HUES6 (cell line): ENCODE measurements at regions not wholly inside any gene's neighbourhood (a gene's known extent, or its start where the extent isn't known, plus 50 kb on each side); places are given as distances from the start of the nearest gene placed in this dataset.

Source experiments
- H3K27ac ChIP-seq: 2 replicates; pipeline ENCODE4 v1.7.0; 2013; ENCODE audit warnings: low read depth, mild to moderate bottlenecking, low read length, inconsistent platforms
- H3K27me3 ChIP-seq: 2 replicates; pipeline ENCODE4 v1.6.1; 2013; ENCODE audit warnings: low read length; ENCODE audit not compliant: control insufficient read depth, insufficient read depth
- H3K36me3 ChIP-seq: 2 replicates; pipeline ENCODE4 v1.6.1; 2013; ENCODE audit warnings: low read length; ENCODE audit not compliant: control insufficient read depth, insufficient read depth
- H3K4me1 ChIP-seq: 2 replicates; pipeline ENCODE4 v1.6.1; 2013; ENCODE audit warnings: low read length; ENCODE audit not compliant: control insufficient read depth, insufficient read depth
- H3K4me3 ChIP-seq: 2 replicates; pipeline ENCODE4 v1.5.1; 2013; ENCODE audit warnings: low read depth, low read length
- H3K9ac ChIP-seq: one replicate; pipeline ENCODE4 v1.6.1; 2013; ENCODE audit warnings: mild to moderate bottlenecking, low read length
- H3K9me3 ChIP-seq: 2 replicates; pipeline ENCODE4 v1.6.1; 2013; ENCODE audit warnings: low read depth, low read length; ENCODE audit not compliant: control insufficient read depth, insufficient read depth

DNA sequence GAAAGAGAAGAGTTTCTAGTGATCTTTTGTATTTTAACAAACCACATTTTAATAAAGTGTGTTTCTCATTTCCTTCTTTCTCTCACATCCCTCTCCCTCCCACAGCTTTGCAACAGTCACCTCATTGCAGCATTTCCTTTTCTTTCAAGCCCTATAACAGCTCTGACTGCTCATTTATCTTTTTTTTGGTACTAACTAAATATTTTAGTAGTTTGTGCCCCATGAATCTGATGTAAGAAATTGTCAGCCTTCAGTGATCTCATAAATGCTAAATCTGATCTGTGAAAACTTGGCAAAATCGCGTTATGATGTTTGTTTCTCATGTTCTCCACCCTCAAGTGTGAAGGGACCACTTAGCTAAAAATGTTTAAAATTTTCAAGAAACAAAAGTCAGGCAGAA, 258.5 kb upstream of the SLIT2 start:
- Histone ChIP-seq H3K36me3 (no peaks in the 10 kb centered on the region), H3K9me3 (no peaks in the 10 kb centered on the region), H3K27ac (no peak overlapping the region), H3K27me3 (no peaks in the 10 kb centered on the region), H3K4me1 (no peaks in the 10 kb centered on the region), H3K4me3 (no peak overlapping the region), H3K9ac (no peak overlapping the region)

DNA sequence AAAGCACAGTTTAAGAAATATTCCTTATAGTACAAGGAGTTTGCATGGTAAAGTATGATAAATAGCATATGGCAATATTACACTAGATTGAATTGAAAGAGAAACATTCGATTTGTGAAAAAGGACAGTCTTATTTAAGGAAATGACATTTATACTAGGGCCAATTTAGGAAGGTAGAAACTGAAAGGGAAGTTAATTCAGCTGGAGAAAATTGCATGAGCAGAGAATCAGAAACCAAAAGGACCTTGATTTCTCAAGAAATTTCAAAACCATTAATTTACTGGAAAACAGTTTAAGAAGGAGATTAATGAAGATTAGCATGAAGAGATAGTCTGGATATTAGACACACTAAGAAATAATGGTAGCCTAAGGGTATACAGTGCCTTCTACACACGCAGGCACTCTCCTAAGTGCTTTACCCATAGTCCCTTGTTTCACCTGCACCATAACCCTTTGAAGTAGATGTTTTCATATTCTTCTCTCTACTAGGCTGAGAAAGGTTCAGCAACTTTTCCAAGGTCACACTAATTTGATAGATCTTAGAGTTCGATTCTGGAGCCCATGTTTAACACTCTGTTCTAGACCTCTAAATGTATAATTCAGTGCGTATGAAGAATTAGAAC, 259.1 kb upstream of the SLIT2 start:
- Histone ChIP-seq H3K9ac (no peak overlapping the region), H3K36me3 (no peaks in the 10 kb centered on the region), H3K27ac (no peak overlapping the region), H3K4me1 (no peaks in the 10 kb centered on the region), H3K4me3 (no peak overlapping the region), H3K27me3 (no peaks in the 10 kb centered on the region), H3K9me3 (no peaks in the 10 kb centered on the region)

DNA sequence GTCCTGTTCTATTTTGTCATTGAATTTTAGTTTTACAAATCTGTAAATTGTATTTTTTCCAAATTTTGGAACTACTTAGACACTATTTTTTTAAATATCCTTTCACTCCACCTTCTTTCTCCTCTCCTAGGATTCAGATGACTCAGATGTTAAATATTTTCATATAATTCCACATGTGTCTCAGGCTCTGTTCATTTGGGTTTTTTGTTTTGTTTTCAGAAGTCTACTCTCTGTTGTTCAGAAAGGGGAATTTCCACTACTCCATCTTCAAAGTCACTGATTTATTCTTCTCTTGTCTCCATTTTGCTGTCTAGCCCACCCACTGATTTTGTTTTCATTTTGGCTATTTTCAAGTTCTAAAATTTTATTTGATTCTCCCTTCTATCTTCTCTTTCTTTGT, 264.0 kb upstream of the SLIT2 start:
- H3K27ac ChIP-seq = no peak overlapping the region
- no peaks in the 10 kb centered on the region for H3K4me1 ChIP-seq
- H3K27me3 ChIP-seq = no peaks in the 10 kb centered on the region
- H3K4me3 ChIP-seq = no peak overlapping the region
- no peaks in the 10 kb centered on the region for H3K36me3 ChIP-seq
- no peaks in the 10 kb centered on the region for H3K9me3 ChIP-seq
- H3K9ac ChIP-seq = no peak overlapping the region

DNA sequence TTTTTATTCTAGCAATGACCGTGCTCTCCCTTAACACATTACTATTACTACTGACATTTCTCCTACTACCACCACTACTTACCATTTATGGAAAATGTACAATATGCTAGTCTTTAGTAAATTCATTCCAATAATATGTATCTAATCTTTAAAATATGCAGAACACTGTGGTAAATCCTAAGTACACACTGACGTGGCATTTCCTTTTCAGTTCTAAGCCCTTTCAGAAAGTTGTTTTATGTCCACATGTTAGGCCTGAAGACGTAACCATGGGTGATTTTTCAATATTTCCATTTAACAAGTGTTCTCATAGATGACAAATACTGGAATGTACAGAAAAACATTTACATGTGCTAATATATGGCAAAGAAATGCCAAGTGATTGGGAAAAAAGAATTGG, 268.6 kb upstream of the SLIT2 start:
- H3K27ac ChIP-seq = no peak overlapping the region
- no peaks in the 10 kb centered on the region for H3K4me1 ChIP-seq
- peaks cover 10% of the 10 kb centered on the region for H3K9me3 ChIP-seq
- no peaks in the 10 kb centered on the region for H3K27me3 ChIP-seq
- no peak overlapping the region for H3K4me3 ChIP-seq
- H3K36me3 ChIP-seq = no peaks in the 10 kb centered on the region
- no peak overlapping the region for H3K9ac ChIP-seq

DNA sequence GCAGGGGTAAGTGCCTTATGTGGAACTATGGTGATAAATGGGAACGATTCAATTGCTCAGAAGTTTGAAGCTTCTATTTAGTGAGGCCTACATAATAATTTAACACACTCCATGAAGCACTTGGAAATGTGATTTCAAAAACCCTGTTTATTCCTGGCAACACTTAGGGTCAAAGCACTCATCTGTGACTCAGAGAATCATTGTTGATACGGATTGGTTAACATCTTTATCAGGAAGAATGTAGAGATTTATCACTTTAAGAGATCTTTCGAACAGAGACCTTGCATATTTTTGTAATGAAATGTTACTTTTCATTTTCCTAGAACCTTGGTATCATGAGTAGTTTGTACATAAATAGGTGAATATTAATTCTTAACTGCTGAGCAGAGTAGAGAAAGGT, 269.1 kb upstream of the SLIT2 start:
- no peak overlapping the region for H3K9ac ChIP-seq
- H3K4me1 ChIP-seq = no peaks in the 10 kb centered on the region
- H3K4me3 ChIP-seq = no peak overlapping the region
- H3K27ac ChIP-seq = no peak overlapping the region
- H3K27me3 ChIP-seq = no peaks in the 10 kb centered on the region
- no peaks in the 10 kb centered on the region for H3K36me3 ChIP-seq
- H3K9me3 ChIP-seq = peaks cover 15% of the 10 kb centered on the region

DNA sequence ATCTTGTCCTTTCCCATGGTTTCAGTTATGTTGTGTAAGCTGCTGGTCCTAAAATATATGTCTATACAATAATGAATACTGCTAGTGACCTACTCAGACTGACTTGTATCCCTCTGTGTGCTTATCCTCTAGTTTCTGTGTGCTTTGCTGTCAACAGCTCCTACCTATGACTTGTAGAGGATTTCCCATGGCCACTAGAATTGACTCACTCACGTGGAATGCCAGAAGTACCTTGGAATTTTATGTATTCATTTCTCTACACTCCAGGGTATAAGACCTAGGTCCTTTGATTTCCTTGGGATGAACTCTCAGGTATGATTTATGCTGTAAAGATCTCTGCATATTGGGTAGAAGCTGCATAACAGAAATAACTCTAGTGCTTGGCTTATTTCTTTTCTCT, 279.9 kb upstream of the SLIT2 start:
- H3K9ac ChIP-seq = no peak overlapping the region
- no peaks in the 10 kb centered on the region for H3K27me3 ChIP-seq
- peaks cover 18% of the 10 kb centered on the region for H3K9me3 ChIP-seq
- H3K4me1 ChIP-seq = no peaks in the 10 kb centered on the region
- H3K4me3 ChIP-seq = no peak overlapping the region
- H3K27ac ChIP-seq = no peak overlapping the region
- no peaks in the 10 kb centered on the region for H3K36me3 ChIP-seq

DNA sequence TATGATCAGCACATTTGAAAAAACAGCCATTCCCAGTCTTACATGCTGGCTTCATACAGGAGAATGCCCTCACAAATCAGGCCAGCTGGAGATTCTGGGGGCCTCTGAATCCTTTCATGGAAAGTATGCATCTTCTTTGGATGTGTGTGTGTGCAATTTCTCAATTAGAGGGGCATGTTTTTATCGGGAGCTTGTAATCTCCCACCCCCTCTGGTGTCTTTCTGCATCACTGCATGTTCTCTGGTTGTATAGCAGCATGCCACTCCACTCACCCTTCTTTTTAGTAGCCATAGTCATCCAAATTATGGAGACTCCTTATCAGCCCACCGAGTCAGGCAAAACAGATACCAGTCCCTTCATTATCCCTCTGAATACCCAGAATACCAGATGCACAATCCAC, 282.2 kb upstream of the SLIT2 start:
- Histone ChIP-seq H3K27ac (no peak overlapping the region), H3K9ac (no peak overlapping the region), H3K9me3 (peaks cover 4% of the 10 kb centered on the region; the same call in 1 of the 2 replicates), H3K27me3 (no peaks in the 10 kb centered on the region), H3K4me1 (no peaks in the 10 kb centered on the region), H3K4me3 (no peak overlapping the region), H3K36me3 (no peaks in the 10 kb centered on the region)

DNA sequence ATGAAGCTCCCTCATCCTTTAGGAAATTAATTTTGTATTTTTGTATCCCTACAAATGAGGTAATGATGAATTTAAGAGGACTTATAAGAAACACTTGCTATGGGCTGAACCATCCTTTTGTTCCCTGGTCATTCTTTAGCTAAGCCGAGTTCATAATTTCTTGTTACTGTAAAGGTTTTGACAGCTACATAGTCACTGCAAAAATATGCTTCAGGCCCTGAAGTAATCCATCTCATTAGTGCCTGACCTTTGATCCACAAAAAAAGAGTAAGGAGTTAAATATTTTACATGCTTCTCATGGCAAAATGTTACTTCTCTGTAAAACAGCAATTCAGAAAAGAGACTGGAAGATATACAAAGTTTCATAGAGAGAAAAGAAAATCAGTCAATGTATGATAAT, 290.6 kb upstream of the SLIT2 start:
- no peaks in the 10 kb centered on the region for H3K36me3 ChIP-seq
- no peak overlapping the region for H3K9ac ChIP-seq
- H3K9me3 ChIP-seq = no peaks in the 10 kb centered on the region
- H3K27ac ChIP-seq = no peak overlapping the region
- H3K4me1 ChIP-seq = no peaks in the 10 kb centered on the region
- H3K4me3 ChIP-seq = no peak overlapping the region
- H3K27me3 ChIP-seq = no peaks in the 10 kb centered on the region

DNA sequence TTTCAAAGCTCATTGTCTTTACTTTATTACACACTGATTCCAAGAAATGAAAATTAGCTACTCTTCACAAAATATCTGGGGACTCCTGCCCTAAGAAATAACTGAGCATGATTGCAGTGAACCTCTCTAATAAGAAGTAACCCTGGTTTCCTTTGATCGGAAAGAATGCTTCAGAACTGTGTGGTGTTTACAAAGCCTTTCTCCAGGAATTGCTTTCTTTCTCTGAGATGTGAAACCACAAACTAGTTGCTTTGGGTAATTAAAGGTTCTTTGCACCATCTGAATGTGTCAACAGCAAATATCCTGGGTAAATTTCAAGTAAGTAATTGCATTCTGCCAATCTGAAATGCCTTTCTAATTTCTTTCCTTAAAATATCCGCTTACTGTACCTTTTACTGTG, 292.9 kb upstream of the SLIT2 start:
- Histone ChIP-seq H3K9me3 (no peaks in the 10 kb centered on the region), H3K27me3 (no peaks in the 10 kb centered on the region)

DNA sequence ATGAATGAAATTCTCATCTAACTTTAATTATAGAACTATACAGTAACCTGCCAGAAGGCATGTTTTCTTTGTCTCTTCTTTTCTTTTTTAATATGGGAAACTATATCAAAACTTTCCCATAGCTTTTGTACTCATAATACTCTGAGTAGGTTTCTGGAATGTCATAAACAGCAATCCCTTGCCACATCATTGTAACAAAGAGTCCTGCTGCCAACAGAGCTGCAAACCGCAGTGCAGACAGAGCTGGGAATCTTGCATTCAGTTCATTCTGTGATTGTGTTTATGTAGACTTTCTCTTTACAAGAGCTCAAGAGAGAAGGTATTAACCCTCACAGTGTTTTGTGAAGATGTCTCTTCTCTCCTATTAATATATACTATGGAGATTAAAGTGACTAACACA, 304.4 kb upstream of the SLIT2 start:
- Histone ChIP-seq H3K36me3 (no peaks in the 10 kb centered on the region), H3K4me3 (no peak overlapping the region), H3K27ac (no peak overlapping the region), H3K9me3 (no peaks in the 10 kb centered on the region), H3K4me1 (peaks cover 11% of the 10 kb centered on the region), H3K27me3 (no peaks in the 10 kb centered on the region), H3K9ac (no peak overlapping the region)

More for the DNA sequence above, 292.9 kb upstream of the SLIT2 start:
- no peaks in the 10 kb centered on the region for H3K36me3 ChIP-seq
- no peak overlapping the region for H3K4me3 ChIP-seq
- H3K9ac ChIP-seq = no peak overlapping the region
- H3K4me1 ChIP-seq = no peaks in the 10 kb centered on the region
- H3K27ac ChIP-seq = no peak overlapping the region

DNA sequence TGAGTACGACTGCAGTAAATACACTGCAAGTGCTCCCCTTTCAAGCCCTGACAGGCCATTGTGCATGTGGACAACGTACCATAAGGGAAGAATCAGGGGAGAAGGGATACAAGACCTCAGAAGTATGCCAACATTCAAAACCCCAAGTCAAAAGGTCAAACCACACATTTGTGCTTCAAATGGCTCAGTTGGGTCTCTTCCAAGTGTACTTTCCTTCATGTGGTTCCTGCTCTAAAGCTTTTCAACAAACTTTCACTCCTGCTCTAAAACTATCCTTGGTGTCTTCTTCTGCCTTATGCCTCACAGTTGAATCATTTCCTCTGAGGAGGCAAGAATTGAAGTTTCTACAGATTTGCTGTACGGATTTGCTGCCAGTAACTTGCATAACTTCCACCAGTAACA, 305.7 kb upstream of the SLIT2 start:
- Histone ChIP-seq H3K4me3 (no peak overlapping the region), H3K9me3 (no peaks in the 10 kb centered on the region), H3K4me1 (peaks cover 11% of the 10 kb centered on the region), H3K27ac (no peak overlapping the region), H3K36me3 (no peaks in the 10 kb centered on the region), H3K27me3 (no peaks in the 10 kb centered on the region), H3K9ac (no peak overlapping the region)

DNA sequence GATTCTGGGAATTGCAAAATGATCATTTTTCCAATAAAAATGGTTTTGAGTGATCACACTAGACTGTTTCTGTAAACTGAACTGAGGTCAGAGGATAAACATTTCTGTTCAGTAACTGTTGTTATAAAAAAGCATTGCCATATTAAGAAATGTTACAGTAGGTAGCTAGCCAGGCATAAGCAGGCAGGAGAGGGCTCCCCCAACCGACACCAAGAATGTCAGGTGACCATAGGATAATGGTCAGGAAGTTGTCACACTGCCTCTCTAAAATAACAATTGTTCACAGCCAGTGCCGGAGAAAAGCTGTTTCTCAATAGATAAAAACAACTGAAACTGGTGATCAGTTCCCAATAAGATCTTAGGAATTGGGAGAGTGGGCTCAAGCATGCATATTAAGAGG, 306.2 kb upstream of the SLIT2 start:
- no peaks in the 10 kb centered on the region for H3K36me3 ChIP-seq
- H3K27me3 ChIP-seq = no peaks in the 10 kb centered on the region
- no peak overlapping the region for H3K9ac ChIP-seq
- no peak overlapping the region for H3K27ac ChIP-seq
- H3K4me1 ChIP-seq = peaks cover 11% of the 10 kb centered on the region
- H3K4me3 ChIP-seq = no peak overlapping the region
- no peaks in the 10 kb centered on the region for H3K9me3 ChIP-seq
